GM21717 (cell line): ENCODE measurements at regions not wholly inside any gene's neighbourhood (a gene's known extent, or its start where the extent isn't known, plus 50 kb on each side); places are given as distances from the start of the nearest gene placed in this dataset.

Experiments
- ATAC-seq: cut with Tn5 transposase; IDR thresholded peaks from one replicate; pipeline ENCODE4 v1.9.1; 2021; ENCODE audit warnings: mild to moderate bottlenecking, moderate library complexity; ENCODE audit not compliant: unreplicated experiment

- ATAC-seq, result no peak
Measured at GRCh38 chr14:61940666-61941420, 178.6 kb downstream of the SNAPC1 start.

- ATAC-seq, result no peak
Measured at GRCh38 chr14:61941421-61942150, 179.4 kb downstream of the SNAPC1 start.

- no peak for ATAC-seq
Measured at GRCh38 chr14:61948376-61948775, 186.2 kb downstream of the SNAPC1 start.

- ATAC-seq, result no peak
Measured at GRCh38 chr14:61950340-61950739, 188.1 kb downstream of the SNAPC1 start.

GRCh38 chr14:61953602-61954001 lies 191.4 kb downstream of the SNAPC1 start:
- ATAC-seq, result no peak

- ATAC-seq, result no peak
Measured at GRCh38 chr14:61954306-61954705, 192.1 kb downstream of the SNAPC1 start.

- ATAC-seq, result no peak
Measured at GRCh38 chr14:61956517-61956916, 194.3 kb downstream of the SNAPC1 start.

- no peak for ATAC-seq
Measured at GRCh38 chr14:61959348-61959747, 197.1 kb downstream of the SNAPC1 start.

GRCh38 chr14:61961369-61961768 lies 199.1 kb downstream of the SNAPC1 start:
- no peak for ATAC-seq

GRCh38 chr14:61963926-61964325 lies 201.7 kb downstream of the SNAPC1 start:
- no peak for ATAC-seq

- ATAC-seq, result no peak
Measured at GRCh38 chr14:61965030-61965745, 203.0 kb downstream of the SNAPC1 start.

GRCh38 chr14:61968207-61968606 lies 206.0 kb downstream of the SNAPC1 start:
- no peak for ATAC-seq

- ATAC-seq, result no peak
Measured at GRCh38 chr14:61972711-61973110, 210.5 kb downstream of the SNAPC1 start.

- no peak for ATAC-seq
Measured at GRCh38 chr14:61973981-61974380, 211.8 kb downstream of the SNAPC1 start.

GRCh38 chr14:61977217-61977616 lies 215.0 kb downstream of the SNAPC1 start:
- no peak for ATAC-seq

GRCh38 chr14:61988240-61988639 lies 226.0 kb downstream of the SNAPC1 start:
- ATAC-seq, result no peak

GRCh38 chr14:61992139-61992538 lies 229.9 kb downstream of the SNAPC1 start:
- no peak for ATAC-seq

- ATAC-seq, result no peak
Measured at GRCh38 chr14:61992926-61993325, 230.7 kb downstream of the SNAPC1 start.

- no peak for ATAC-seq
Measured at GRCh38 chr14:61994589-61994988, 232.4 kb downstream of the SNAPC1 start.

- ATAC-seq, result no peak
Measured at GRCh38 chr14:61996753-61997152, 234.5 kb downstream of the SNAPC1 start.

GRCh38 chr14:61997161-61997560 lies 234.9 kb downstream of the SNAPC1 start:
- ATAC-seq, result no peak

- ATAC-seq, result no peak
Measured at GRCh38 chr14:62001963-62002362, 239.7 kb downstream of the SNAPC1 start.
